ENCODE measurements at regions not wholly inside any gene's neighbourhood (a gene's known extent, or its start where the extent isn't known, plus 50 kb on each side); places are given as distances from the start of the nearest gene placed in this dataset.

GRCh38 chr2:82275599-82275998, 1971.0 kb upstream of the LRRTM1 start:
- TF ChIP-seq CTCF (IDR thresholded peaks at IDR 0.05; ENCODE audit: low read depth, low read length, missing control alignments): no peak
- H3K4me3 ChIP-seq (ENCODE audit: low read depth, low read length): no peak overlapping the region
- no peak for DNase-seq (ENCODE audit: low read depth)

- DNase-seq (ENCODE audit: low read depth): no peak
- H3K4me3 ChIP-seq (ENCODE audit: low read depth, low read length): no peak overlapping the region
- no peak for TF ChIP-seq CTCF (IDR thresholded peaks at IDR 0.05; ENCODE audit: low read depth, low read length, missing control alignments)
Observed at GRCh38 chr2:82268446-82268845, 1963.9 kb upstream of the LRRTM1 start.

- DNase-seq (ENCODE audit: low read depth): no peak
- no peak for TF ChIP-seq CTCF (IDR thresholded peaks at IDR 0.05; ENCODE audit: low read depth, low read length, missing control alignments)
- no peak overlapping the region for H3K4me3 ChIP-seq (ENCODE audit: low read depth, low read length)
Observed at GRCh38 chr2:82260521-82260920, 1956.0 kb upstream of the LRRTM1 start.

GRCh38 chr2:82259551-82259950, 1955.0 kb upstream of the LRRTM1 start:
- no peak for DNase-seq (ENCODE audit: low read depth)
- TF ChIP-seq CTCF (IDR thresholded peaks at IDR 0.05; ENCODE audit: low read depth, low read length, missing control alignments): no peak

GRCh38 chr2:82257796-82258555, 1953.4 kb upstream of the LRRTM1 start:
- TF ChIP-seq CTCF (IDR thresholded peaks at IDR 0.05; ENCODE audit: low read depth, low read length, missing control alignments): no peak
- no peak for DNase-seq (ENCODE audit: low read depth)
- H3K4me3 ChIP-seq (ENCODE audit: low read depth, low read length): no peak overlapping the region

More at GRCh38 chr2:82259551-82259950, 1955.0 kb upstream of the LRRTM1 start:
- H3K4me3 ChIP-seq (ENCODE audit: low read depth, low read length): no peak overlapping the region

- no peak overlapping the region for H3K4me3 ChIP-seq (ENCODE audit: low read depth, low read length)
- no peak for DNase-seq (ENCODE audit: low read depth)
- TF ChIP-seq CTCF (IDR thresholded peaks at IDR 0.05; ENCODE audit: low read depth, low read length, missing control alignments): no peak
Observed at GRCh38 chr2:82256983-82257632, 1952.6 kb upstream of the LRRTM1 start.
